Stimulated activated CD4-positive, alpha-beta T cell treated with anti-CD3 and anti-CD28 coated beads, Interleukin-2, amount 100 ng/mL, for 48 hours (primary cell): ENCODE measurements at regions not wholly inside any gene's neighbourhood (a gene's known extent, or its start where the extent isn't known, plus 50 kb on each side); places are given as distances from the start of the nearest gene placed in this dataset.

Source experiments
- DNase-seq, 2 donors: peaks; one replicate each; pipeline ENCODE4 v3.0.0-alpha.2; 2020

- DNase-seq: no peak
Measured at GRCh38 chr18:39759926-39760325, 2194.3 kb upstream of the CELF4 start.

GRCh38 chr18:39753178-39753577 is 2187.6 kb upstream of the CELF4 start:
- no peak for DNase-seq

GRCh38 chr18:39752351-39752750 is 2186.8 kb upstream of the CELF4 start:
- DNase-seq: no peak

- DNase-seq: no peak
Measured at GRCh38 chr18:39751921-39752320, 2186.3 kb upstream of the CELF4 start.

- DNase-seq: no peak
Measured at GRCh38 chr18:39751161-39751560, 2185.6 kb upstream of the CELF4 start.

- no peak for DNase-seq
Measured at GRCh38 chr18:39749154-39749553, 2183.6 kb upstream of the CELF4 start.

- no peak for DNase-seq
Measured at GRCh38 chr18:39748727-39749126, 2183.1 kb upstream of the CELF4 start.

- DNase-seq: no peak
Measured at GRCh38 chr18:39746201-39746600, 2180.6 kb upstream of the CELF4 start.

GRCh38 chr18:39743463-39743862 is 2177.9 kb upstream of the CELF4 start:
- DNase-seq: no peak

- DNase-seq: no peak
Measured at GRCh38 chr18:39741755-39742466, 2176.3 kb upstream of the CELF4 start.

GRCh38 chr18:39737869-39738268 is 2172.3 kb upstream of the CELF4 start:
- DNase-seq: no peak

- no peak for DNase-seq
Measured at GRCh38 chr18:39732918-39733317, 2167.3 kb upstream of the CELF4 start.

GRCh38 chr18:39730606-39731005 is 2165.0 kb upstream of the CELF4 start:
- no peak for DNase-seq

GRCh38 chr18:39724652-39725051 is 2159.1 kb upstream of the CELF4 start:
- no peak for DNase-seq

- no peak for DNase-seq
Measured at GRCh38 chr18:39721712-39722111, 2156.1 kb upstream of the CELF4 start.

GRCh38 chr18:39713961-39714360 is 2148.4 kb upstream of the CELF4 start:
- DNase-seq: no peak

- no peak for DNase-seq
Measured at GRCh38 chr18:39711701-39712100, 2146.1 kb upstream of the CELF4 start.

- DNase-seq: no peak
Measured at GRCh38 chr18:39705362-39705761, 2139.8 kb upstream of the CELF4 start.

- DNase-seq: no peak
Measured at GRCh38 chr18:39702888-39703287, 2137.3 kb upstream of the CELF4 start.

- DNase-seq: no peak
Measured at GRCh38 chr18:39701839-39702238, 2136.2 kb upstream of the CELF4 start.

GRCh38 chr18:39701055-39701783 is 2135.6 kb upstream of the CELF4 start:
- no peak for DNase-seq

GRCh38 chr18:39699340-39699964 is 2133.9 kb upstream of the CELF4 start:
- no peak for DNase-seq

GRCh38 chr18:39698436-39698835 is 2132.8 kb upstream of the CELF4 start:
- DNase-seq: no peak

GRCh38 chr18:39693359-39693758 is 2127.8 kb upstream of the CELF4 start:
- no peak for DNase-seq
